ENCODE measurements at regions not wholly inside any gene's neighbourhood (a gene's known extent, or its start where the extent isn't known, plus 50 kb on each side); places are given as distances from the start of the nearest gene placed in this dataset.
A peak's percentile ranks its signal among the peaks of the same experiment; 100 is the strongest.

- in situ Hi-C loops (cut with HindIII; ENCODE audit: low sequenced_read_pairs): no loop called here
- peak; percentile 15 for DNase-seq (ENCODE audit: low spot score)
These were observed 408.2 kb upstream of the PRR16 start for GRCh38 chr5:120055858-120056257.

- no peak for DNase-seq (ENCODE audit: low spot score)
- in situ Hi-C loops (cut with HindIII; ENCODE audit: low sequenced_read_pairs): no loop called here
These were observed 401.6 kb upstream of the PRR16 start for GRCh38 chr5:120062515-120062917.

GRCh38 chr5:120072068-120072761 is 391.9 kb upstream of the PRR16 start:
- DNase-seq (ENCODE audit: low spot score): no peak
- in situ Hi-C loops (cut with HindIII; ENCODE audit: low sequenced_read_pairs): no loop called here

- in situ Hi-C loops (cut with HindIII; ENCODE audit: low sequenced_read_pairs): no loop called here
- DNase-seq (ENCODE audit: low spot score): no peak
These were observed 390.4 kb upstream of the PRR16 start for GRCh38 chr5:120073722-120074121.

- in situ Hi-C loops (cut with HindIII; ENCODE audit: low sequenced_read_pairs): no loop called here
- no peak for DNase-seq (ENCODE audit: low spot score)
These were observed 383.3 kb upstream of the PRR16 start for GRCh38 chr5:120080781-120081180.

GRCh38 chr5:120082316-120083068 is 381.6 kb upstream of the PRR16 start:
- DNase-seq (ENCODE audit: low spot score): no peak
- in situ Hi-C loops (cut with HindIII; ENCODE audit: low sequenced_read_pairs): no loop called here

GRCh38 chr5:120083851-120084542 is 380.1 kb upstream of the PRR16 start:
- in situ Hi-C loops (cut with HindIII; ENCODE audit: low sequenced_read_pairs): no loop called here
- DNase-seq (ENCODE audit: low spot score): no peak

- no peak for DNase-seq (ENCODE audit: low spot score)
- in situ Hi-C loops (cut with HindIII; ENCODE audit: low sequenced_read_pairs): no loop called here
These were observed 379.6 kb upstream of the PRR16 start for GRCh38 chr5:120084543-120084870.

GRCh38 chr5:120086081-120086480 is 378.0 kb upstream of the PRR16 start:
- DNase-seq (ENCODE audit: low spot score): no peak
- in situ Hi-C loops (cut with HindIII; ENCODE audit: low sequenced_read_pairs): no loop called here

GRCh38 chr5:120088412-120088811 is 375.7 kb upstream of the PRR16 start:
- in situ Hi-C loops (cut with HindIII; ENCODE audit: low sequenced_read_pairs): no loop called here
- no peak for DNase-seq (ENCODE audit: low spot score)

- DNase-seq (ENCODE audit: low spot score): no peak
- in situ Hi-C loops (cut with HindIII; ENCODE audit: low sequenced_read_pairs): no loop called here
These were observed 375.3 kb upstream of the PRR16 start for GRCh38 chr5:120088836-120089235.

GRCh38 chr5:120091376-120091948 is 372.6 kb upstream of the PRR16 start:
- no peak for DNase-seq (ENCODE audit: low spot score)
- in situ Hi-C loops (cut with HindIII; ENCODE audit: low sequenced_read_pairs): no loop called here

GRCh38 chr5:120092649-120093048 is 371.5 kb upstream of the PRR16 start:
- no peak for DNase-seq (ENCODE audit: low spot score)
- in situ Hi-C loops (cut with HindIII; ENCODE audit: low sequenced_read_pairs): no loop called here

GRCh38 chr5:120093178-120093577 is 370.9 kb upstream of the PRR16 start:
- DNase-seq (ENCODE audit: low spot score): no peak

GRCh38 chr5:120096413-120096812 is 367.7 kb upstream of the PRR16 start:
- DNase-seq (ENCODE audit: low spot score): no peak
- in situ Hi-C loops (cut with HindIII; ENCODE audit: low sequenced_read_pairs): no loop called here

More at GRCh38 chr5:120093178-120093577, 370.9 kb upstream of the PRR16 start:
- in situ Hi-C loops (cut with HindIII; ENCODE audit: low sequenced_read_pairs): no loop called here

GRCh38 chr5:120098426-120098825 is 365.7 kb upstream of the PRR16 start:
- DNase-seq (ENCODE audit: low spot score): no peak
- in situ Hi-C loops (cut with HindIII; ENCODE audit: low sequenced_read_pairs): no loop called here

- DNase-seq (ENCODE audit: low spot score): no peak
- in situ Hi-C loops (cut with HindIII; ENCODE audit: low sequenced_read_pairs): no loop called here
These were observed 365.1 kb upstream of the PRR16 start for GRCh38 chr5:120098902-120099535.

GRCh38 chr5:120101771-120102170 is 362.3 kb upstream of the PRR16 start:
- in situ Hi-C loops (cut with HindIII; ENCODE audit: low sequenced_read_pairs): no loop called here
- DNase-seq (ENCODE audit: low spot score): no peak

- no peak for DNase-seq (ENCODE audit: low spot score)
- in situ Hi-C loops (cut with HindIII; ENCODE audit: low sequenced_read_pairs): no loop called here
These were observed 360.6 kb upstream of the PRR16 start for GRCh38 chr5:120103495-120103894.
